ENCODE measurements at regions not wholly inside any gene's neighbourhood (a gene's known extent, or its start where the extent isn't known, plus 50 kb on each side); places are given as distances from the start of the nearest gene placed in this dataset.

GRCh38 chr6:137795501-137795900 lies 71.6 kb upstream of the TNFAIP3 start:
- POLR2A ChIA-PET (ENCODE audit: low non-redundant PET): no interaction called here
- no peak for DNase-seq (ENCODE audit: low spot score)
- TF ChIP-seq CTCF (conservative IDR thresholded peaks at IDR 0.05; ENCODE audit: low read depth): no peak
- no peak overlapping the region for H3K27ac ChIP-seq
- CTCF ChIA-PET: no interaction called here

- POLR2A ChIA-PET (ENCODE audit: low non-redundant PET): no interaction called here
- no peak overlapping the region for H3K27ac ChIP-seq
- no peak for DNase-seq (ENCODE audit: low spot score)
- CTCF ChIA-PET: interaction anchor here (0.6 to 2.6 kb wide), 4 partner anchors 9 to 178 kb away, joined by 3 to 12 read pairs (median 5); partner anchors contain the start of gene TNFAIP3
- no peak for TF ChIP-seq CTCF (conservative IDR thresholded peaks at IDR 0.05; ENCODE audit: low read depth)
These were observed 68.8 kb upstream of the TNFAIP3 start for GRCh38 chr6:137798261-137798660.

- H3K27ac ChIP-seq: no peak overlapping the region
- ChIA-PET POLR2A (ENCODE audit: low non-redundant PET) (no interaction called here), CTCF (interaction anchor here (0.7 to 2.6 kb wide), 6 partner anchors 10 to 146 kb away, joined by 3 to 12 read pairs (median 6); partner anchors contain the start of gene TNFAIP3)
- no peak for TF ChIP-seq CTCF (conservative IDR thresholded peaks at IDR 0.05; ENCODE audit: low read depth)
- DNase-seq (ENCODE audit: low spot score): no peak
These were observed 68.2 kb upstream of the TNFAIP3 start for GRCh38 chr6:137798846-137799245.

GRCh38 chr6:137799950-137800568 lies 67.0 kb upstream of the TNFAIP3 start:
- peak; percentile 44 for DNase-seq (ENCODE audit: low spot score)
- ChIA-PET POLR2A (ENCODE audit: low non-redundant PET) (no interaction called here), CTCF (interaction anchor here (0.5 to 2.6 kb wide), 13 partner anchors 11 to 1212 kb away, joined by 3 to 12 read pairs (median 3); partner anchors contain the start of gene TNFAIP3)
- TF ChIP-seq CTCF (conservative IDR thresholded peaks at IDR 0.05; ENCODE audit: low read depth): peak; percentile 27; the same call in 1 of the 2 replicates
- no peak overlapping the region for H3K27ac ChIP-seq

GRCh38 chr6:137800762-137801161 lies 66.3 kb upstream of the TNFAIP3 start:
- ChIA-PET POLR2A (ENCODE audit: low non-redundant PET) (no interaction called here), CTCF (interaction anchor here (2.6 kb wide), 1 partner anchor 67 kb away, joined by 12 read pairs; the partner anchor contains the start of gene TNFAIP3)
- TF ChIP-seq CTCF (conservative IDR thresholded peaks at IDR 0.05; ENCODE audit: low read depth): no peak
- no peak for DNase-seq (ENCODE audit: low spot score)
- no peak overlapping the region for H3K27ac ChIP-seq

GRCh38 chr6:137801352-137802114 lies 65.5 kb upstream of the TNFAIP3 start:
- H3K27ac ChIP-seq: no peak overlapping the region
- POLR2A ChIA-PET (ENCODE audit: low non-redundant PET): no interaction called here
- TF ChIP-seq CTCF (conservative IDR thresholded peaks at IDR 0.05; ENCODE audit: low read depth): no peak
- CTCF ChIA-PET: interaction anchor here (0.6 kb wide), 1 partner anchor 540 kb away, joined by 3 read pairs; no protein-coding TSS in a partner anchor
- DNase-seq (ENCODE audit: low spot score): no peak

Data from RWPE1 (cell line).